HEK293 (cell line): ENCODE measurements at regions not wholly inside any gene's neighbourhood (a gene's known extent, or its start where the extent isn't known, plus 50 kb on each side); places are given as distances from the start of the nearest gene placed in this dataset.

Experiments used
- CTCF ChIA-PET: fragments of 350-600 bp; formaldehyde crosslinking; extraction: SDS; loops from one replicate; lab custom pipeline; 2021; ENCODE audit warnings: antibody characterized with exemption; lab: Yijun Ruan, JAX
- POLR2A ChIA-PET: fragments of 300-600 bp; formaldehyde crosslinking; extraction: SDS; loops from one replicate; lab custom pipeline; 2020; ENCODE audit warnings: antibody characterized with exemption, inconsistent platforms; lab: Yijun Ruan, JAX
- H3K27ac ChIP-seq: fragments of 200-500 bp; sonication (Bioruptor generic); 2 replicates; pipeline ENCODE4 v1.5.1; 2014; ENCODE audit warnings: low read depth, low read length, control low read depth, inconsistent platforms; ENCODE audit errors: extremely low read depth
- H3K36me3 ChIP-seq, 2 experiments: fragments of 200-500 bp in 1 of 2; sonication (Bioruptor generic) in 1 of 2; 1 replicate in 1 of 2; 2 replicates in 1 of 2; pipeline ENCODE4 v1.5.1; 2014 to 2017; ENCODE audit warnings: inconsistent platforms in 2 of 2, low read length in 2 of 2; ENCODE audit not compliant: control insufficient read depth in 2 of 2, insufficient read depth in 1 of 2
- H3K4me1 ChIP-seq: fragments of 200-500 bp; sonication (Bioruptor generic); 2 replicates; pipeline ENCODE4 v1.5.1; 2014; ENCODE audit warnings: mild to moderate bottlenecking, low read length, inconsistent platforms; ENCODE audit not compliant: control insufficient read depth, insufficient read depth
- H3K4me3 ChIP-seq: 2 replicates; pipeline ENCODE4 v1.5.1; 2011; ENCODE audit warnings: low read depth, mild to moderate bottlenecking, control low read depth, low read length, moderate library complexity
- H3K9me3 ChIP-seq: fragments of 200-500 bp; sonication (Bioruptor generic); 2 replicates; pipeline ENCODE4 v1.5.1; 2014; ENCODE audit warnings: low read depth, low read length, inconsistent platforms; ENCODE audit not compliant: control insufficient read depth, insufficient read depth
- BCL11B ChIP-seq: fragments of 450-650 bp; formaldehyde crosslinking; IDR thresholded peaks from 2 replicates; pipeline ENCODE4 v1.5.1; 2016; ENCODE audit warnings: low read depth, missing biosample characterization, missing genetic modification characterization
- FEZF1 ChIP-seq: fragments of 450-650 bp; formaldehyde crosslinking; IDR thresholded peaks from 2 replicates; pipeline ENCODE4 v1.5.1; 2016; ENCODE audit warnings: missing biosample characterization, missing genetic modification characterization
- IKZF3 ChIP-seq: fragments of 450-650 bp; IDR thresholded peaks from 2 replicates; pipeline ENCODE4 v1.5.0; 2018; ENCODE audit warnings: missing biosample characterization, mild to moderate bottlenecking, missing genetic modification characterization, moderate library complexity
- ZBTB1 ChIP-seq: fragments of 450-650 bp; formaldehyde crosslinking; IDR thresholded peaks from 2 replicates; pipeline ENCODE4 v1.5.1; 2016; ENCODE audit warnings: missing biosample characterization, missing genetic modification characterization
- ZNF132 ChIP-seq: fragments of 450-650 bp; formaldehyde crosslinking; IDR thresholded peaks from 2 replicates; pipeline ENCODE4 v1.5.1; 2017; ENCODE audit warnings: missing biosample characterization, missing genetic modification characterization, borderline replicate concordance
- ZNF184 ChIP-seq: fragments of 450-650 bp; IDR thresholded peaks from 2 replicates; pipeline ENCODE4 v1.5.1; 2018; ENCODE audit warnings: missing biosample characterization, mild to moderate bottlenecking, missing genetic modification characterization
- ZNF335 ChIP-seq: fragments of 450-650 bp; formaldehyde crosslinking; conservative IDR thresholded peaks from 2 replicates; pipeline ENCODE4 v1.5.1; 2016; ENCODE audit warnings: missing biosample characterization, missing genetic modification characterization
- ZNF416 ChIP-seq: fragments of 450-650 bp; formaldehyde crosslinking; IDR thresholded peaks from 2 replicates; pipeline ENCODE4 v1.5.1; 2016; ENCODE audit warnings: missing biosample characterization, missing genetic modification characterization
- ZNF423 ChIP-seq: fragments of 450-650 bp; formaldehyde crosslinking; IDR thresholded peaks from 2 replicates; pipeline ENCODE4 v1.5.1; 2016; ENCODE audit warnings: missing biosample characterization, missing genetic modification characterization
- ZNF433 ChIP-seq: fragments of 450-650 bp; formaldehyde crosslinking; IDR thresholded peaks from 2 replicates; pipeline ENCODE4 v1.5.1; 2016; ENCODE audit warnings: missing biosample characterization, missing genetic modification characterization, low read depth
- ZNF510 ChIP-seq: fragments of 450-650 bp; formaldehyde crosslinking; IDR thresholded peaks from 2 replicates; pipeline ENCODE4 v1.5.1; 2018; ENCODE audit warnings: mild to moderate bottlenecking, missing genetic modification characterization, missing biosample characterization; ENCODE audit not compliant: insufficient replicate concordance
- ZNF514 ChIP-seq: fragments of 450-650 bp; formaldehyde crosslinking; IDR thresholded peaks from 2 replicates; pipeline ENCODE4 v1.5.1; 2016; ENCODE audit warnings: missing biosample characterization, missing genetic modification characterization
- ZNF629 ChIP-seq: fragments of 450-650 bp; formaldehyde crosslinking; IDR thresholded peaks from 2 replicates; pipeline ENCODE4 v1.5.1; 2017; ENCODE audit warnings: missing biosample characterization, missing genetic modification characterization
- ZNF654 ChIP-seq: fragments of 450-650 bp; formaldehyde crosslinking; IDR thresholded peaks from 2 replicates; pipeline ENCODE4 v1.5.1; 2016; ENCODE audit warnings: low read depth, missing biosample characterization, missing genetic modification characterization
- ZNF658 ChIP-seq: fragments of 450-650 bp; formaldehyde crosslinking; IDR thresholded peaks from 2 replicates; pipeline ENCODE4; 2016; ENCODE audit warnings: missing biosample characterization, missing genetic modification characterization
- ZNF660 ChIP-seq: fragments of 450-650 bp; IDR thresholded peaks from 2 replicates; pipeline ENCODE4 v1.5.1; 2018; ENCODE audit warnings: missing biosample characterization, mild to moderate bottlenecking, missing genetic modification characterization
- ZNF776 ChIP-seq: fragments of 450-650 bp; formaldehyde crosslinking; IDR thresholded peaks from 2 replicates; pipeline ENCODE4 v1.5.0; 2017; ENCODE audit warnings: missing biosample characterization, missing genetic modification characterization, borderline replicate concordance
- ZNF777 ChIP-seq: fragments of 450-650 bp; formaldehyde crosslinking; IDR thresholded peaks from 2 replicates; pipeline ENCODE4 v1.5.1; 2017; ENCODE audit warnings: missing biosample characterization, missing genetic modification characterization, borderline replicate concordance
- TF ChIP-seq, protein P1 (sequence below): fragments of 450-650 bp; formaldehyde crosslinking; IDR thresholded peaks from 2 replicates; pipeline ENCODE4 v1.5.1; 2016; ENCODE audit warnings: missing biosample characterization, missing genetic modification characterization
- TF ChIP-seq, protein P2 (sequence below): fragments of 450-650 bp; IDR thresholded peaks from 2 replicates; pipeline ENCODE4 v1.5.1; 2018; ENCODE audit warnings: missing biosample characterization, mild to moderate bottlenecking, missing genetic modification characterization
- TF ChIP-seq, protein P3 (sequence below): sonication (generic); formaldehyde crosslinking; IDR thresholded peaks from 2 replicates; pipeline ENCODE4 v1.8.1; 2022; ENCODE audit warnings: mild to moderate bottlenecking, moderate library complexity, missing genetic modification reagents
- TF ChIP-seq, protein P4 (sequence below): fragments of 450-650 bp; formaldehyde crosslinking; IDR thresholded peaks from 2 replicates; pipeline ENCODE4 v1.5.1; 2016; ENCODE audit warnings: missing biosample characterization, missing genetic modification characterization, borderline replicate concordance
- TF ChIP-seq, protein P5 (sequence below): fragments of 450-650 bp; formaldehyde crosslinking; IDR thresholded peaks from 2 replicates; pipeline ENCODE4 v1.5.1; 2016; ENCODE audit warnings: missing biosample characterization, missing genetic modification characterization

DNA sequence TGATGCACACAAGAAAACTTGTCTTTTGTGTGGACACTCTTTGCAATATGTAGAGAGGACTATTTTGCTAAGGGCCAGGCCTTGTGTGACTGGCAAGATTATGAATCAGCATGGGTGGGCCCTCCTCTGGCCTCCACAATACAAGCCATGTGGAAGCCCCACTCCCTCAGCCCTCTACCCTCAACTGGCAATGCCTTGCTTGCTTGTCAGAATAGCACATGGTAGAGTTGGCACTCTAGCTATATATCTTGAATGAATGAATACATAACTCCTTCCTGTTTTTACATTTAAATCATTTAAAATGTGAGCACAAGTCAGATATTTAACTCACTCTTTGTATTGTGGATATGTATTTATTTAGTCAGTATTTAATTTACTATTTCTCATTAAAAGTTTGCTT is 805.4 kb upstream of the GYPC start (continued):
- TF ChIP-seq ZNF184 (no peak), ZBTB1 (no peak), ZNF660 (tag by site-specific recombination) (no peak)

DNA sequence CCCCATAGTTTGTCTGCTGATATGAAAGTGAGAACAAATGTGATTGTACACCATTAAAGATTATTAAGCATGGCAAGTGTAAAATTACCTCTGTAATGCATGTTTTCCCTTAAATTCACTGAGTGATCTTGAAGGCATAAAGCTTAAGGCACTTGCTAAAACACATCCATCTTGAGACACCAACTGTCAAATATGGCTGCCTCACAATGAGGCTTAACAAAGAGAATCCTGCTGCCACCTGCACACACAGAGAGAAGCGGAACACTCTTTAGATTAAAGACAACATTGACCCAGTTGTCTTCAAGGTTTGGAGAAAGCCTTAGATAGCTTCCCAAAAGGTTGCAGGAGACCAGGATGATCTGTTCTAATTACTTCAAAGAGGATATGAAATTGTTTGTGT is 803.6 kb upstream of the GYPC start:
- H3K4me1 ChIP-seq: no peaks in the 10 kb centered on the region
- H3K36me3 ChIP-seq: no peaks in the 10 kb centered on the region
- POLR2A ChIA-PET: no interaction called here
- H3K27ac ChIP-seq: no peak overlapping the region
- CTCF ChIA-PET: no interaction called here
- no peak for TF ChIP-seq ZNF433
- TF ChIP-seq ZNF776: no peak
- TF ChIP-seq ZNF132 (tag by site-specific recombination): no peak
- no peak for TF ChIP-seq ZNF654 (tag by site-specific recombination)
- TF ChIP-seq ZNF514 (tag by site-specific recombination): no peak
- no peak for TF ChIP-seq ZNF423
- TF ChIP-seq ZNF335 (tag by site-specific recombination): no peak
- no peak overlapping the region for H3K4me3 ChIP-seq
- no peaks in the 10 kb centered on the region for H3K9me3 ChIP-seq

DNA sequence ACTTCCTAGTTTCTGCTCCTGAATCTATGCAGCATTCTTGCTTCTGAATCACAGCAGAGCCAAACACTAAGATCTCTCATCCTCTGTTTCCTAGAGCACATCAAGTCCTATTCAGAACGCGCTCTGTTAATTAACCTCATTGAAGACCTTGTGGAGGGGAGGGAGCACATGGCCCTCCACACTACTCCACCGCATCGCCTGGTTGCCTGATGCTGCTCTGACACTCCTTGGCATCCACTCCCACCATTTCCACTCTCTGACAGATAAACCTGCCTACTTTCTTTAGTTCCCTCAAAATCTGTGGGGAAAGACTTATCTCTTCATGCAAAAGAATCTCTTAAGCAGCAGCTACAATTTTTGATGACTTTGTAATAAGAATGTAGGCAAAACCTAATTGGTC is 802.3 kb upstream of the GYPC start:
- CTCF ChIA-PET: no interaction called here
- TF ChIP-seq, protein P1, sequence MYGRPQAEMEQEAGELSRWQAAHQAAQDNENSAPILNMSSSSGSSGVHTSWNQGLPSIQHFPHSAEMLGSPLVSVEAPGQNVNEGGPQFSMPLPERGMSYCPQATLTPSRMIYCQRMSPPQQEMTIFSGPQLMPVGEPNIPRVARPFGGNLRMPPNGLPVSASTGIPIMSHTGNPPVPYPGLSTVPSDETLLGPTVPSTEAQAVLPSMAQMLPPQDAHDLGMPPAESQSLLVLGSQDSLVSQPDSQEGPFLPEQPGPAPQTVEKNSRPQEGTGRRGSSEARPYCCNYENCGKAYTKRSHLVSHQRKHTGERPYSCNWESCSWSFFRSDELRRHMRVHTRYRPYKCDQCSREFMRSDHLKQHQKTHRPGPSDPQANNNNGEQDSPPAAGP: no peak
- TF ChIP-seq ZNF416 (tag by site-specific recombination): no peak
- TF ChIP-seq, protein P2, sequence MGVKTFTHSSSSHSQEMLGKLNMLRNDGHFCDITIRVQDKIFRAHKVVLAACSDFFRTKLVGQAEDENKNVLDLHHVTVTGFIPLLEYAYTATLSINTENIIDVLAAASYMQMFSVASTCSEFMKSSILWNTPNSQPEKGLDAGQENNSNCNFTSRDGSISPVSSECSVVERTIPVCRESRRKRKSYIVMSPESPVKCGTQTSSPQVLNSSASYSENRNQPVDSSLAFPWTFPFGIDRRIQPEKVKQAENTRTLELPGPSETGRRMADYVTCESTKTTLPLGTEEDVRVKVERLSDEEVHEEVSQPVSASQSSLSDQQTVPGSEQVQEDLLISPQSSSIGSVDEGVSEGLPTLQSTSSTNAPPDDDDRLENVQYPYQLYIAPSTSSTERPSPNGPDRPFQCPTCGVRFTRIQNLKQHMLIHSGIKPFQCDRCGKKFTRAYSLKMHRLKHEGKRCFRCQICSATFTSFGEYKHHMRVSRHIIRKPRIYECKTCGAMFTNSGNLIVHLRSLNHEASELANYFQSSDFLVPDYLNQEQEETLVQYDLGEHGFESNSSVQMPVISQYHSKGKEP (tag by site-specific recombination): no peak
- no peak for TF ChIP-seq ZNF629 (tag by site-specific recombination)
- TF ChIP-seq FEZF1 (tag by site-specific recombination): no peak
- TF ChIP-seq, protein P3, sequence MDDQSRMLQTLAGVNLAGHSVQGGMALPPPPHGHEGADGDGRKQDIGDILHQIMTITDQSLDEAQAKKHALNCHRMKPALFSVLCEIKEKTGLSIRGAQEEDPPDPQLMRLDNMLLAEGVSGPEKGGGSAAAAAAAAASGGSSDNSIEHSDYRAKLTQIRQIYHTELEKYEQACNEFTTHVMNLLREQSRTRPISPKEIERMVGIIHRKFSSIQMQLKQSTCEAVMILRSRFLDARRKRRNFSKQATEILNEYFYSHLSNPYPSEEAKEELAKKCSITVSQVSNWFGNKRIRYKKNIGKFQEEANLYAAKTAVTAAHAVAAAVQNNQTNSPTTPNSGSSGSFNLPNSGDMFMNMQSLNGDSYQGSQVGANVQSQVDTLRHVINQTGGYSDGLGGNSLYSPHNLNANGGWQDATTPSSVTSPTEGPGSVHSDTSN: no peak
- no peak for TF ChIP-seq IKZF3 (tag by site-specific recombination)

DNA sequence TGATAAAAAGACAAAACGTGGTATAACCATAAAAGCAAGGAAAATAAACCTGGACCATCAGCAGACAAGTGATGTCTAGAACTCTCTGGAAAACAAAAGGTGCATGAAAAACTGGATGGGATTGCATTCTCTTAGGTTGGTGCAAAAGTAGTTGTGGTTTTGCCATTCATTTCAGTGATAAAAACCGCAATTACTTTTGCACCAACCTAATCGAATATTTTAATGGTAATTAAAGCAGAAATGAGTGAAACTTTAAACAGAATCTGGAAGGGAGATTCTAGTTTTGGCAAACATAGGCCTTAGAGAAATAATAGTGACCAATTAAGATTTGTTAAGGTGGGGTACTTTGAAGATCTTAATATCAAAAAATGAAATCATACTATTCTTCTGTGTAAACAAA is 800.8 kb upstream of the GYPC start:
- no peaks in the 10 kb centered on the region for H3K36me3 ChIP-seq
- no peak overlapping the region for H3K4me3 ChIP-seq
- no peaks in the 10 kb centered on the region for H3K9me3 ChIP-seq
- ChIA-PET CTCF (no interaction called here), POLR2A (no interaction called here)
- no peaks in the 10 kb centered on the region for H3K4me1 ChIP-seq
- H3K27ac ChIP-seq: no peak overlapping the region
- no peak for TF ChIP-seq ZNF658 (tag by site-specific recombination)
- TF ChIP-seq, protein P4, sequence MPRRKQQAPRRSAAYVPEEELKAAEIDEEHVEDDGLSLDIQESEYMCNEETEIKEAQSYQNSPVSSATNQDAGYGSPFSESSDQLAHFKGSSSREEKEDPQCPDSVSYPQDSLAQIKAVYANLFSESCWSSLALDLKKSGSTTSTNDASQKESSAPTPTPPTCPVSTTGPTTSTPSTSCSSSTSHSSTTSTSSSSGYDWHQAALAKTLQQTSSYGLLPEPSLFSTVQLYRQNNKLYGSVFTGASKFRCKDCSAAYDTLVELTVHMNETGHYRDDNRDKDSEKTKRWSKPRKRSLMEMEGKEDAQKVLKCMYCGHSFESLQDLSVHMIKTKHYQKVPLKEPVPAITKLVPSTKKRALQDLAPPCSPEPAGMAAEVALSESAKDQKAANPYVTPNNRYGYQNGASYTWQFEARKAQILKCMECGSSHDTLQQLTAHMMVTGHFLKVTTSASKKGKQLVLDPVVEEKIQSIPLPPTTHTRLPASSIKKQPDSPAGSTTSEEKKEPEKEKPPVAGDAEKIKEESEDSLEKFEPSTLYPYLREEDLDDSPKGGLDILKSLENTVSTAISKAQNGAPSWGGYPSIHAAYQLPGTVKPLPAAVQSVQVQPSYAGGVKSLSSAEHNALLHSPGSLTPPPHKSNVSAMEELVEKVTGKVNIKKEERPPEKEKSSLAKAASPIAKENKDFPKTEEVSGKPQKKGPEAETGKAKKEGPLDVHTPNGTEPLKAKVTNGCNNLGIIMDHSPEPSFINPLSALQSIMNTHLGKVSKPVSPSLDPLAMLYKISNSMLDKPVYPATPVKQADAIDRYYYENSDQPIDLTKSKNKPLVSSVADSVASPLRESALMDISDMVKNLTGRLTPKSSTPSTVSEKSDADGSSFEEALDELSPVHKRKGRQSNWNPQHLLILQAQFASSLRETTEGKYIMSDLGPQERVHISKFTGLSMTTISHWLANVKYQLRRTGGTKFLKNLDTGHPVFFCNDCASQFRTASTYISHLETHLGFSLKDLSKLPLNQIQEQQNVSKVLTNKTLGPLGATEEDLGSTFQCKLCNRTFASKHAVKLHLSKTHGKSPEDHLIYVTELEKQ (tag by site-specific recombination): no peak
- TF ChIP-seq, protein P5, sequence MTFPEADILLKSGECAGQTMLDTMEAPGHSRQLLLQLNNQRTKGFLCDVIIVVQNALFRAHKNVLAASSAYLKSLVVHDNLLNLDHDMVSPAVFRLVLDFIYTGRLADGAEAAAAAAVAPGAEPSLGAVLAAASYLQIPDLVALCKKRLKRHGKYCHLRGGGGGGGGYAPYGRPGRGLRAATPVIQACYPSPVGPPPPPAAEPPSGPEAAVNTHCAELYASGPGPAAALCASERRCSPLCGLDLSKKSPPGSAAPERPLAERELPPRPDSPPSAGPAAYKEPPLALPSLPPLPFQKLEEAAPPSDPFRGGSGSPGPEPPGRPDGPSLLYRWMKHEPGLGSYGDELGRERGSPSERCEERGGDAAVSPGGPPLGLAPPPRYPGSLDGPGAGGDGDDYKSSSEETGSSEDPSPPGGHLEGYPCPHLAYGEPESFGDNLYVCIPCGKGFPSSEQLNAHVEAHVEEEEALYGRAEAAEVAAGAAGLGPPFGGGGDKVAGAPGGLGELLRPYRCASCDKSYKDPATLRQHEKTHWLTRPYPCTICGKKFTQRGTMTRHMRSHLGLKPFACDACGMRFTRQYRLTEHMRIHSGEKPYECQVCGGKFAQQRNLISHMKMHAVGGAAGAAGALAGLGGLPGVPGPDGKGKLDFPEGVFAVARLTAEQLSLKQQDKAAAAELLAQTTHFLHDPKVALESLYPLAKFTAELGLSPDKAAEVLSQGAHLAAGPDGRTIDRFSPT (tag by site-specific recombination): no peak
- TF ChIP-seq ZNF777 (tag by site-specific recombination): no peak
- TF ChIP-seq ZNF510: no peak
- no peak for TF ChIP-seq BCL11B (tag by site-specific recombination)
- TF ChIP-seq ZNF416 (tag by site-specific recombination): no peak

More for the DNA sequence above, 802.3 kb upstream of the GYPC start:
- no peaks in the 10 kb centered on the region for H3K36me3 ChIP-seq
- H3K4me3 ChIP-seq: no peak overlapping the region
- H3K27ac ChIP-seq: no peak overlapping the region
- POLR2A ChIA-PET: no interaction called here
- no peaks in the 10 kb centered on the region for H3K9me3 ChIP-seq
- no peaks in the 10 kb centered on the region for H3K4me1 ChIP-seq
